ENCODE measurements at regions not wholly inside any gene's neighbourhood (a gene's known extent, or its start where the extent isn't known, plus 50 kb on each side); places are given as distances from the start of the nearest gene placed in this dataset.

DNA sequence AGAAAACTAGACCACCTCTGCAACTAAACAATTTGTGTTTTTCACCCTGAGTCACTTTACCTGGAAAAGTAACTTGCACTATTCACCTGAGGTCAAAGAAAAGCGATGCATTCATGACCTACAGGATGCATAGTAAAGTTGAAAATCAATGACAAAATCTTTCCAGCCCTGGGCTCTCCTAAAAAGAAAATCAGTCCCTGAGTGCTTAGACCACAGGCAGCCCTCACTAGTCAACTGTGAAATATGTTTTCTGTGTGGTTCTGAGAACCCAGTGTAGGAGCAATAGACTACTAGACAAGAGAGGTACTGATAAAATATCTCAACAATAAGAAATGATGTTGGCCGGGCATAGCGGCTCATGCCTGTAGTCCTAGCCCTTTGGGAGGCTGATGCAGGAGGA is 133.1 kb downstream of the TXNL1 start:
- no peak overlapping the region for H3K56ac ChIP-seq (ENCODE audit: extremely low read depth, insufficient read depth, low read length)
- H3K9me3 ChIP-seq (ENCODE audit: control insufficient read depth, insufficient read depth, low read length) = no peaks in the 10 kb centered on the region
- H2AK5ac ChIP-seq (ENCODE audit: low read depth, low read length) = no peak overlapping the region
- no peak overlapping the region for H3K4ac ChIP-seq (ENCODE audit: low read depth, low read length)
- H4K8ac ChIP-seq (ENCODE audit: low read depth in 2 of 2, low read length in 2 of 2) = no peak overlapping the region
- no peak overlapping the region for H3K4me3 ChIP-seq (ENCODE audit: insufficient read depth, low read depth, low read length)
- in situ Hi-C loops (cut with MboI; ENCODE audit: low sequenced_read_pairs) = no loop called here
- H4K5ac ChIP-seq (ENCODE audit: low read depth, low read length) = no peak overlapping the region
- H3K79me1 ChIP-seq (ENCODE audit: low read depth in 1 of 2, low read length in 2 of 2) = no peaks in the 10 kb centered on the region
- H4K91ac ChIP-seq (ENCODE audit: insufficient read depth, low read depth, low read length) = no peak overlapping the region
- BruUV-seq (replicated peaks) = no TSS peak
- H3K23ac ChIP-seq (ENCODE audit: low read depth, low read length) = no peak overlapping the region
- ATAC-seq (ENCODE audit: low read depth) (no peak), DNase-seq (no peak)
- H2BK5ac ChIP-seq (ENCODE audit: low read depth, low read length, poor library complexity, severe bottlenecking) = no peak overlapping the region
- no peaks in the 10 kb centered on the region for H3K27me3 ChIP-seq (ENCODE audit: control insufficient read depth, insufficient read depth, low read length)
- H3K4me1 ChIP-seq (ENCODE audit: control insufficient read depth, insufficient read depth, low read length) = no peaks in the 10 kb centered on the region
- intact Hi-C loops (cut with micrococcal nuclease) = no loop called here
- no peak overlapping the region for H2BK15ac ChIP-seq (ENCODE audit: low read depth, low read length)
- no CpG with 5 or more reads among the region's 3 CpGs for WGBS, 2 experiments (ENCODE audit: extremely low coverage in 2 of 2, insufficient read length in 1 of 2)
- H3K18ac ChIP-seq (ENCODE audit: low read depth, low read length) = no peak overlapping the region
- H4K20me1 ChIP-seq (ENCODE audit: insufficient read depth, low read length) = no peaks in the 10 kb centered on the region
- H3K9ac ChIP-seq (ENCODE audit: low read depth, low read length) = no peak overlapping the region
- no peak overlapping the region for H2BK120ac ChIP-seq (ENCODE audit: low read depth, low read length)
- H2BK20ac ChIP-seq (ENCODE audit: low read depth, low read length) = no peak overlapping the region
- CTCF ChIA-PET = interaction anchor here (0.6 kb wide), 1 partner anchor 10 kb away, joined by 3 read pairs; no protein-coding TSS in a partner anchor
- H3K14ac ChIP-seq (replicated peaks; ENCODE audit: low read depth, low read length) = no peak overlapping the region
- no peak overlapping the region for H2AK9ac ChIP-seq (replicated peaks; ENCODE audit: low read depth, low read length, poor library complexity)
- H3K4me2 ChIP-seq (ENCODE audit: low read depth, low read length) = no peak overlapping the region
- no peaks in the 10 kb centered on the region for H3K9me1 ChIP-seq (ENCODE audit: insufficient read depth, low read length)
- POLR2A ChIA-PET (ENCODE audit: unreplicated experiment) = no interaction called here
- H2AFZ ChIP-seq (replicated peaks; ENCODE audit: low read length, poor library complexity) = no peak overlapping the region
- H3K27ac ChIP-seq (ENCODE audit: insufficient read depth, low read length) = no peak overlapping the region
- TF ChIP-seq NFE2L2 (IDR thresholded peaks at IDR 0.05; ENCODE audit: low read depth, low read length) (no peak), POLR2A (IDR thresholded peaks at IDR 0.05; ENCODE audit: low read depth, low read length) (no peak), MAZ (IDR thresholded peaks at IDR 0.05; ENCODE audit: borderline replicate concordance, low read depth, low read length) (no peak), BHLHE40 (IDR thresholded peaks at IDR 0.05; ENCODE audit: low read depth, low read length) (no peak), FOS (IDR thresholded peaks at IDR 0.05; ENCODE audit: low read depth, low read length) (no peak), RCOR1 (IDR thresholded peaks at IDR 0.05; ENCODE audit: insufficient replicate concordance, low read length) (no peak), SMC3 (IDR thresholded peaks at IDR 0.05; ENCODE audit: low read depth, low read length) (no peak), RAD21 (IDR thresholded peaks at IDR 0.05; ENCODE audit: low read length) (no peak), RFX5 (IDR thresholded peaks at IDR 0.05; ENCODE audit: low read depth, low read length) (no peak)
- TF ChIP-seq, protein P1, sequence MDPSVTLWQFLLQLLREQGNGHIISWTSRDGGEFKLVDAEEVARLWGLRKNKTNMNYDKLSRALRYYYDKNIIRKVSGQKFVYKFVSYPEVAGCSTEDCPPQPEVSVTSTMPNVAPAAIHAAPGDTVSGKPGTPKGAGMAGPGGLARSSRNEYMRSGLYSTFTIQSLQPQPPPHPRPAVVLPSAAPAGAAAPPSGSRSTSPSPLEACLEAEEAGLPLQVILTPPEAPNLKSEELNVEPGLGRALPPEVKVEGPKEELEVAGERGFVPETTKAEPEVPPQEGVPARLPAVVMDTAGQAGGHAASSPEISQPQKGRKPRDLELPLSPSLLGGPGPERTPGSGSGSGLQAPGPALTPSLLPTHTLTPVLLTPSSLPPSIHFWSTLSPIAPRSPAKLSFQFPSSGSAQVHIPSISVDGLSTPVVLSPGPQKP (IDR thresholded peaks at IDR 0.05; ENCODE audit: borderline replicate concordance, low read depth, low read length) = no peak
- dilution Hi-C loops (cut with HindIII; ENCODE audit: low sequenced_read_pairs, unreplicated experiment) = no loop called here
- H3K36me3 ChIP-seq (ENCODE audit: control insufficient read depth, insufficient read depth, low read length) = no peaks in the 10 kb centered on the region

All from IMR-90 (cell line).